NCI-H2227 (cell line): ENCODE measurements at regions not wholly inside any gene's neighbourhood (a gene's known extent, or its start where the extent isn't known, plus 50 kb on each side); places are given as distances from the start of the nearest gene placed in this dataset.

Experiments
- DNase-seq: peaks from one replicate; lab custom pipeline; 2025; ENCODE audit not compliant: unreplicated experiment; lab: John Stamatoyannopoulos, UW

DNA sequence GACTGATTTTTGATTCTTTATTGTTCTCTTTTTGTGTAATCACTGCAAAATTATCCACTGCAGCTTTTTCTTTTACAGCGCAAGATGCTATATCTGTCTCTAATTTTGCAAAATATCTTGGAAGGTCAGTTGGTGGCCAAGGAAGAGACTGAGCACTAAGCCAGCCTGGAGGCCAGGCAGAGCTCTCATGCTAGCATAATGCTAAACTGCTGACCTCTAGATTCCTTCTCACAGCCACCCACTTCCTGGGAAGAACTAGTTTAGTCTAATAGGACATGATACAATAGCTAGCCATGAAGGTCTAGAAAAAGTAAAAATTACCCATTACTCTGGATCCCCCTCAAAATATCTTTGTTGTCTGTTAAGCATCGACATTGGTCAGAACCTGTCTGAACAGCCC, 227.2 kb upstream of the ARHGAP20 start:
- no peak for DNase-seq

DNA sequence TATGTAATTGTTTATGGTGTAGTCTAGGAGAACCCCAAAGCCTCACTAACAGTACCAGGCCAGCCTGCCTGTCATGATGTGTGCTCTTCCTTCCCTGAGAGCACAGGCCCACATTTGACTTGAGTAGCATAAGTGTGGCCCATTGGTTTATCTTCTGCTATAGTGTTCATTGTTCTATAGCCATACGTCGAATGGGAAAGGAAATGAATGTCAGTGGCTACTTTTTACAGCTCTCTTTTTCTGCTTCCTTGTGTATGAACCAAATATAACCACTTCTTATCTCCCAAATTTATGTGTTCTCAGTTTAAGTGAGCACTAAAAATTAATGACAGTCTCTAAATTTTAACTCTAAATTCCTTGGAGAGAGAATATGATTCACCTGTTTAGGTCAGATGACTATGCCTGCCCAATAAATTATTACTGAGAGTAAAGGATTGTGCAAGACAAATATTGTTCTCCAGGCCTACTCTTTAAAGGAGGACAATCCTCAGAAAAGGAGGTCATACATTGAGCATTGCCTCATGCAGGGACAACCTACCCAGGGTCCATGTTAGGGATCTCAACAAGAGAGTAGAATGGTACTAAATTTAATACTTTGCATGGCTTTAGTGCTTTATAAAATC, 222.9 kb upstream of the ARHGAP20 start:
- DNase-seq = no peak

DNA sequence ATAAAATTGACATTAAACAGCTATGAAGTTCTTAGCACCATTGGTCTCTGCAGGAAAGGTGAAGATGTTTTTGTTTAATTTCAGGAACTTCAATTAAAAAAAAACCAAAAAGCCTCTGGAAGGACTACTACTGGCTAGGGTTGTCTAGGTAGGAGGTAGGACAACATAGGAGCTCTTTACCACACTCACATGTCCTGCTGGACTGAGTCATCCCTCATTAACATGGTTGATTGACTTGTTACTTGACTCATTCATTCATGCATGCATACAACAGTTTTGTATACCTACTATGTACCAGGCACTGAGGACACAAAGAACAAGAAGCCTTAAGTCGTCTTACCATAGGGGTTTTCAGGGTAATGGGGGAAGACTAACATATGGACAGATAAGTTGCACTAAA, 216.9 kb upstream of the ARHGAP20 start:
- no peak for DNase-seq

DNA sequence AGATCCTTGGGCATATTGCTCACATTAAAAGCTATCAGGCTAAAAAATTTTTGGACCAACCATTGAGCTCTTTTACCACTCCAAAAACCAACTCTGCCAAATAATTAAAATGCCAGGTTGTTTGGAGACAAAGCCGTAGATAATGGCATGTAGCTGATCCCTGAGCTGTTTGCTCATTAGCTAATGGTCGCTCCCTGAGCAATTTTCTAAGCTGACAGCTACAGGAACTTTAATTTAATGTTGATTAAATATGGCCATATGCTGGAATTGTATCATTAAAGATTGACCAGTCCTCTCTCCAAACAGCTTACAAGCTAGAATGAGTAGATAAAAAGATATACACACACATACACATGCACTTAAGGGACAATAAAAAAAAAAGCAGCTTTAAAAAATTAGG, 216.2 kb upstream of the ARHGAP20 start:
- DNase-seq = no peak

DNA sequence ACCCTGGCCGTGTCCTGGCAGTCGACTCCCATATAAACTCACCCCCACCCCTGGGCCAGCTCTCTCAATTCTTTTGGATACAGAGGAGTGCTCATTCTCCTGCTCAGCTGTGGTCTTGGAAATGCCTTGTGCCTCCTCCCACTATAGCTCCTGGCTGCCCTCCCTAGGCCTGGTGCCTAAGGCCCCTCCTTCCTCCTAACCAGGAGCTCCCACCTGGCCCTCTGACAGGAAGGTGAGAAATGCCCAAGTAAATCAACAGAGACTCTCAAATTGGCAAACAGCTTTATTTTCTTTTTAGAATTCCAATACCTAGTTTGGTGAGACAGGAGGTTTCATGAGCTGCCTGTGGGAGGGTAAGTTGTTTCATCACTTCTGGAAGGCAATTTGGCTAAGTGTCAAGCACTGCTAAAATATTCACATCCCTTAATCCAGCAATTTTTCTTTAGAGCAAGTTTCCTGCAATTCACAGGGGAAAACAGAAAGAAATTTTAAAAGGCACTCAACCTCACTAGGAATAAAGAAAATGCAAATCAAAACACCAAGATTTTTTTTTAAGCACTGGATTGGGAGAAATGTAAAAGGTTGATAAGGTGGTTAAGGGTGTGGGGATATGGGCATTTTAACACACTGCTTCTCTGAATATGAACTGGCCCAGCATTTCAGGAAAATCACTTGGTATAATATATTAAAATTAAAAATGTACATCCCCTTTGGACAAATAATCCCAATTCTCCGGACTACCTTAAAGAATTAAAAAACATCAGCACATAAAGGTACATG, 209.7 kb upstream of the ARHGAP20 start:
- no peak for DNase-seq

DNA sequence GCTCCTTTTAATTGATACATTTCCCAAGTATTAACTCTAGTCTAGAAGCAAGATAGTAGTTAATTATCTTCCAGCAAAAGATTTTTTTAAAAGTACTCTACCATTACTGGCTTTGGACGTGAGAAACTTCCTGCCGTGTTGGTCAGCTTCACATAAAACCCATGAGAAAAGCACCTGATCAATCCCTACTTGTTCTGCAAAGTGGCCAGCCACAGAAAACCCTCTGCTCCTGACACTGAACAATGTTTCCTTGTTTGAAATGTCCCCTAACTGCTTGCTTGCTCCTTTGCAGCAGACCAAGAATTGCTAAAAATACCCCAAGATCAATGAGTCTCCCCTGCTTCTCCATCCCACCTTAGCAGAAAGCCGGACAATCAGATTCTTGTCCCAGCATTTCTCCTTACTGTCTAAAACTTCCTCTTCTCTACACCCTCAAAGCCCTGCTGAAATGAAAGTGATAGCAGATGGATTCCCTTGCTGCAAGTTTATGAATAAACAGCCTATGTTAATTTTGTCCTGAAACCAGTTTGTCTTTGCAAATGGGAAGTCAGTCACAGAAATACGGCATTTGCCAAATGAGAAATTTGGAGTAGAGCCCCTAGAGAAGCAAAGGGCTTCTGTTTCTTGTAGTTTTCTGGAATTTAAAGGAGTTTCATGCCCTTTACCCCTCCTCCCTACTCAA, 207.1 kb upstream of the ARHGAP20 start:
- no peak for DNase-seq

DNA sequence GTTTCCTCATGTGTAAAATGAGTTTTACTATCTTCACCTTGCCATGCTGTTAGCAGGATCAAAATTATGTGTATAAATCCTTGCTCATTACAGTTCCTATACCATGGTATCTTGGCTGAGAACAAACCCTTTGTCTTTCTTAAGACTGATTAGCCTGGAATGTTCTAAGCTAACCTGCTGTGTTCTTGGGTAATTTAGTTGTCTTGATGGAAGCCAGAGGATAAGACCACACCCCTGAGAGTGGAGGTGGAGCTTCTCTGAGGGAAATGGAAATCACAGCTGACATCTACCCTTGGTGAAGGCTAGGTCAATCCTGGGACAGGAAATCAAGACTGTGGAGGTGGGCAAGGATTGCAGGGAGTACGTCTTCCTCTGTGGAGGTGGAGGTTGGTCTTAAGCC, 206.1 kb upstream of the ARHGAP20 start:
- DNase-seq = no peak

DNA sequence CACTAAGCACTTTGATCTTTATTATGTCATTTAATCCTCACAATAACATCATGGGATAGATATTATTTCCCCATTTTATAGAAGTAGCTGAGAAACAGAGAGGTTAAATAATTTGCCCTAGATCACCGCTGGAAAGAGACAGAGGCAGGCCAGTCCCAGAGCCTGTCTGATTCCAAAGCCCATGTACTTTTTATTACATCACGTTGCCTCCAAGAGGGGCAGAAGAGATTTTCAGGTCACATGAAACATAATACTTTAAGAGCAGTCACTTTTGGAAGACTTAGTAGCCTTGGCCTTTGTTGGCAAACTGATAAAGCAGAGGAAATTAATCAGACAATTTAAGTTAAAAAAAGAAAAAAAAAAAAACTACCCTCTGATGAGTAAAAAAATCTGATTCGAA, 200.2 kb upstream of the ARHGAP20 start:
- DNase-seq = no peak

DNA sequence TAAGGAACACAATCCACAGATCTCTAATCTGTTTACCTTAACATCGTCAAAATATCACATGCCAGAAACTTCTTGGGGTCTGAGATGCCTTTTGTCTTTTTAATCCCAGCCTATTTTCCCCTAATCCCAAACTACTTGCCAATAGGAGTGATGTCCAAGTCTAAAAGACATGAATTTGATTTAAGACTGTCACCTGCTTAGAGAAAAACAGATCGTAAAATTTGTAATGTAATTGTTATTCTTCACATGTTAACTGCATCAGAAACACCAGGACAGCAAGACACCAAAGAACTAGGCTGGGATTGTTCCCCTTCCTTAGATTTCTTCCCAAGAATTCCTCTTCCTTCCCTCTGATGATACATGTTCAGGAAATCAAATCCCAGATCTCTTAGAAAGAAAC, 198.1 kb upstream of the ARHGAP20 start:
- DNase-seq = no peak

DNA sequence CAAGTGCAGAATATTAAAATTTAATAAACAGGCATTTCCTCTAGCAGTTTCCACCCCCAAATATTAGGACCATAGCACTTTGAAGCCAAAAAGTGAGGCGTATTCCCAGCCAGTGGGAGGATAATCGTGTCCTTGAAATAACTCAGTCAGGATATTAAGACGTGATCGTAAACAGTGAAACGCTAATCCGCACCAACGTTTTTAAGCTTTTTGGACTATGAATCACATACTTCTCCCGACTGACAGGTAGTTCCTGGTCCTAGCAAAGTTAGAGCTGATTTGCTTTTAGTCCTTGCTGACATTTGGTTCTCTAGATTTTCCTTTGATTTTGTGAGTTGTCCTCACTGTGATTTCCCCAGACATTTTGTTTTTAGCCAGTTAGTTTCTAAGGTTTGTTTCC, 197.1 kb upstream of the ARHGAP20 start:
- DNase-seq = no peak

DNA sequence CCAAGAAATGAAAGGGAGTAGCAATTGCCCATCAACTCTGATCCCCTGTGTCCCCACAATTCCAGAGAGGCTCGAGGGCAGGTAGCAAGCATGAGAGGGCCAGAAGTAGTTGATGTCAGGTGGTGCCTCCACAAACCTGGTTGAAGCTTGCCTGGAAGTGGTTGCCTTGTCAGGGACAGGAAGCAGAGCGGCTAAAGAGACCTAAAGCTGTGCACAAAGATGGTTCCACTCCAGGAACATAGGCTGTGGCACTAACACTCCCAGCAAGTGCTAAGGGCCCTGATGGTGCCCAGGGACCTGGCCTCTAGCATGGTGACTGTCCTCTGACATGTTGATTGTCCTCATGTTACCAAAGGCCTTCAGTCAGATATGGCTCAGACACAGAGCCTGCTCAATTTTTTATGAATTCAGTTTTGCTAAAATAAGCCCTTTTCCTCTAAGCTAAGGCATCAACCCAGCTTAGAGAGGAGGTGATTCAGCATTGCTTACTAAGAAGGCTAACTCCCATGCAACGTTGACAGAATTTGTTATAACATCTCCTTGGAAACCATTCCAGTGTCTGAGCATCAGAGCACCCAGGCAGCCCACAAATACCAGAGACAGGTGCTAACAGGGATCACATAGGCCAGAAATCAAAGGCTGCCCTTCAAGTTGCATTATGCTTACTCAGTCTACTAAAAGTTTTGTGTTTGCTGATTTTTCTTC, 196.3 kb upstream of the ARHGAP20 start:
- DNase-seq = no peak

DNA sequence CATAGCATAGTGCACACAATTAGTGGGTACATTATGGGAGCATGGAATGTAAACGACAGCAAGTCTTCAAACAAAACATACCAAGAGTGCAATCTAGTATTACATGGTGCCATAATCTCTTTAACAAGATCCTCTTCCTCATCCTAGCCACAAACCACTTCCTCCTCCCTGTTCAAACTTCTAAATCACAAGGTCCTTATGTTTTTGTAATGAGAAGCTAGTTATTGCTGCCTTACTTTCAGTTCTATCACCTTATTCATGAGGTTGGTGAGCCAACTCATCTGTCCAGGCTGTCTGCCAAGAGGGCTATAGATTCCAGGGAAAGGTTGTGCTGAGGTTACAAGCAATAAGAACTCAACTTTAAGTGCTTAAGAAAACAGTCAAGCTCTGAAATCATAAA, 195.4 kb upstream of the ARHGAP20 start:
- DNase-seq = no peak

DNA sequence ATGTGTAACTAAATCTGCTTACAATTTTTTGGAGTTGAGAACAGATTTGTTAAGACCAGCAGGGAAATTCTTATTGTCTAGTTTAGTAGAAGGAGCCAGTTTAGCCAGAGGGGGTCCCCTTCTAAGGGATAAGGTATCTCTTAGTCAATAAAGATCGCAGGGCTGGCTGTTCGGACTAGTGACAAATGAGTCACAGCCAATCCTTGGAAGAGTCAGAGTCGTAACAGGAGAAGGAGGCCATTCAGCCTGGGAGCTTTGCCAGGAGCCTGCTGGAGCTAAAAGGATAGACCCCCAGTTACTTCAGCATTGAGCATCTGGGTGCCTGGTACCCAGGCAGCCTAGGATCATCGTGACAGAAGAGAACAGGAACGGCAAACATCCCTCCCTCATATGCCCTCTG, 191.6 kb upstream of the ARHGAP20 start:
- no peak for DNase-seq

DNA sequence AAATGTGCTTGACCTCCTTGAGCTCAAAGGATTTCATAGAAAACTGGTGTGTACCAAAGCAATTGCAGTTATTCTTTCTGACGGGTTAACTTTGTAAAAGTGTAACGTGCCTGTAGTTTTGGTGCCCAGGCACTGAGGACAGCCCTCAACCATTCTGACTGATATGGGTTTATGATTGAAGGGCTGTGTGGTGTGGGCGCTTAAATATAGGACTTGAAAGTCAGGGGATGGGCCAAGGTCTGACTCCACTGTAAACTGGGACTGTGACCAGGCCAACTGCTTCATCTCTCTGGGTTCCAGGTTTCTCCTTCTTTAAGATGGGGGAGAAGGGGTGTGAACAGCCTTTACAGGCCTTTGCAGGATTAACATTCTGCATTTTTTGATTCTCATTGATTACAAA, 191.1 kb upstream of the ARHGAP20 start:
- DNase-seq = no peak

DNA sequence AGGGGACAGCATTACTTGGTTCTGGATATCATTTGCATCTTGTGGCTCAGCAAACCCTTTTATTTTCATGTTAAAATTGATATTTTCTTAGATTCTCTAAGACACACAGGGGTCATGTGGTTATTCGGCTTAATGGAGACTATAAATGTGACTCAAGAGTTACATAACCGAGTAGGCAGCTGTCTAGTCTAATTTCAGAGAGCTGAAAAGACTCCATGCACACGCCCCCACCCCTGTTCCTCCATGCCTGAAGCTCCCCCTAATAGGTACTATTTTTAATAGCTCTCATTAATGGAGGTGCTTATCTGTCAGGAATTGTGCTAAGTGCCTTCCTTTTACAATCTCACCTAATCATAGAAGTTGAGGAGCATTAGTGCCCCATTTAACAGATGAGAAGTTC, 189.2 kb upstream of the ARHGAP20 start:
- no peak for DNase-seq

DNA sequence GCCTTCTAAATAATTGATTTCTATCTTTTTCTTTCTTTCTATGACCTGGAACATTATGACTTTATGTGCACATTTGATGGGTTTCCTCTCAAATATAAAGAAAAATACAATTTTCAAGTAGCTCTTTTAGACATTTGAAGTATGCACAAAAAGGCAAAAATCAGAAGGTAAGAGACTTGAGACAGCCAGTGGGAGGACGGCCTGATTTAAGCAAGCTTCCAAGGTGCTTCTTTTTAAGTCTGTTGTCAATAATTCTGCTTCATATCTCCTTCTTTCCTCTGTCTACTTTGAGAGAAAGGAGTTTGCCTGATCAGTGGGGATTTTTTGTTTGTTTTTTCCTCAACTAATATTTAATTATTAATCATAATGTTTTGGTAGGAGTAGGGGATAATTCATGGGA, 188.2 kb upstream of the ARHGAP20 start:
- DNase-seq = no peak

DNA sequence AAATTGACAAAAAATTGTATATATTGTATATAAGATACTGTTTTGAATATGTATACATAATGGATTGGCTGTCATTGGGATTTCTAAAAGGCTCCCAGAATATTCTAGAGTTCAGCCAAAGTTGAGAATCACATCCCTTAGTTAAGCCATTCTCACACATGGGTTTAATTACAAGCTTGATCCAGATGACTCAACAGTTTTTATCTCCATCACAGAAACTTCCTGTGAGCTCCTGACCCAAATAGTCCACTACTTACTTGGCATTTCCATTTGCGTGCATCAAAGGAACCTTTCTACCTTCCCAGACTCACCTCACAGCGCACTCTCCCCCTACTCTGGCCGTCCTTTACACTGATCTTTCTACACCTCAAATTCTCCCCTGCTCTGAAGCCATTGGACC, 184.8 kb upstream of the ARHGAP20 start:
- DNase-seq = no peak

DNA sequence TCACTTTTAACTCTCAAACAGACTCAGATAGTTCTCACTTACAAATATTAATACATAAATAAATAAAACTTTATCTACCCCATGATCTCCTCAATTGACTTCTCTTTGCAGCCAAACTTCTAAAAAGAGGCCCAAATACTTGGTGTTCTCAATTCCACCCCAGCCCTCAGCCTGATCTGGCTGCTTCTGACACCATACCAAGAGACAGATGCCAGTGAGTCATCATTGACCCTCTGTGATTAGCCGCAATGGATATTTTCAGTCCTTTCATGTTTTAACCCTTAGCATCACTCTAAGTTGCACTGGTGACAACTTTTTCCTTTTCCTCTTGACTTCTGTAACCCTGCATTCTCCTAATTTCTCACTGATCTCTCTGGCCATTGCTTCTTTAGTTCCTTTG, 184.1 kb upstream of the ARHGAP20 start:
- DNase-seq = no peak

DNA sequence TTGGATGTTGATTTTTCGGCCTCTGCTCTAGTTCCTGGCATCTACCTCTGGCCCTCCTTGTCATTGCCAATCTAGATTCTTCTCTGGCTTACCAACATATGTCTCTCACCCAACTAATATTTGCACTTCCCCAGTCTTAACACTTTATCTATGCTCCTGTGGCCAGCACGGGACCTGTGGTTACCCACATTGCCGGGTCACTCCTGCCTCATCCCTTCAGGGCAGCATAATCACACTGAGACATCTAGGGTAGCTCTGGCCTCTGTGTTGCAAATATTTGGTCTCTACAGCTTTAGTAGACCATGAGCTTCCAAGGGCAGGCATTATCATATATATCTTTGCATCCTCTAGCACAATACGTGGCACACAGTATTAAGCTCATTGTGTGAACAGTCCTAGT, 182.0 kb upstream of the ARHGAP20 start:
- no peak for DNase-seq

DNA sequence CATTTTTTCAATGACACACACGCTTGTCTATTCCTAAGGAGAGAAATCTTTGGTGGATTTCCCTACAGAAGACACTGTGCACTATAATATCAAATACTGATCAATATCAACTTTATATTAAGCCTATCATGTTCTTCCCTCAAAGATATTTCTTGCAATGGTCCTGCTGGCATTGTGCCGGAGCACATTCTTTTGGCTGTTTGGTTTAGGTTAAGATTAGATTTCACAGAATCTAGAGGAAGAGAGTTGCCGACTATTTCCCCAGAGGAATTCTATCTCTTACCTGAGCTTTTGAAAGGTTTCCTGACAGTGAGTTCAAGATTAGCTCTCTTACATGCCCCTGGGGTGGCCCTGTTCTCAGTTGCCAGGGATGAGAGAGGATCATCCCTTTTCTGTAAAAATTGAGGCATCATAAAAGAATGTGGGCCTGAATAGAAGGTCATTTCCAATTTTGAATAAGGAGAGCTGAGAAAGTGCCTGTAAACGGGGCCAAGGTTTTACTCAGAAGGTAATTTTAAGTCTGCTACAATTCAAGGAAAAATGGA, 180.6 kb upstream of the ARHGAP20 start:
- no peak for DNase-seq

DNA sequence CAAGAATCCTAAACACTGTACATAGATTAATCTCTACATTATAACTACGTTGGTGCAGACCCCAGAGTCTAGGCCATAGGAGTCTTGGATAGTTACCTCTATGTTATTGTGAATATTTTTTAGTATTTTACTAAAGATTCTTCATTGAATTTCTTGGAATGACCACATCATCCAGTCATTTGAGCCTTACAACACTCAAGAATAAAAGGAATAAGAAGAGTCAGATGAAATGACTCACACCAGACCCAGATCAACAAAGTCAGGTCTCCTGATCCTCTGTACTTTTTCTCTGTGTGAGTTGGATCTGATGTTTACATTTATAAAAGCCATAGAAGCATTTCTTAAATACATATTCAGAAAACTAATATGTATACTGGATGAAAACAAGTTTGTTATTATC, 179.2 kb upstream of the ARHGAP20 start:
- DNase-seq = no peak

DNA sequence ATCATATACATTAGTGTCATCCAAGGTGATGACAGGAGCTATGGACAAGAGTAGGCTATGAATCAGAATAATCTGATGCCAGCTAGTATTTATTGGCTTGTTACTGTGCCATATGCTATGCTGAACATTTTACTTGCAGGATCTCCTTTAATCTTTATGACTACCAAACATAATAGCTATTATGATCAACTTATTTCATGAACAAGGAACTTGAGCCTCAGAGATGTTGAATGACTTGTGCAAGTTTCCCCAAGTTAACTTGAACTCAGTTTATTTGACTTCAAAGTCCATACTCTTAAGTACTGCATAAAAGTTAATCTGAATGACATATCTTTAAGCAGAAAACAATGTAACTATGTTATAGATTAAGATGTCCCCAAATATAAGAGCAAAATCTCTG, 178.8 kb upstream of the ARHGAP20 start:
- DNase-seq = no peak
